LNCAP (cell line): ENCODE measurements at regions not wholly inside any gene's neighbourhood (a gene's known extent, or its start where the extent isn't known, plus 50 kb on each side); places are given as distances from the start of the nearest gene placed in this dataset.

Source experiments
- CTCF ChIP-seq: fragments of 450-650 bp; IDR thresholded peaks from 2 replicates; pipeline ENCODE4 v1.5.1; 2017; ENCODE audit warnings: mild to moderate bottlenecking

GRCh38 chr4:128468123-128468989 lies 180.7 kb upstream of the PGRMC2 start:
- no peak for TF ChIP-seq CTCF

- no peak for TF ChIP-seq CTCF
Observed at GRCh38 chr4:128465523-128465922, 177.9 kb upstream of the PGRMC2 start.

GRCh38 chr4:128463006-128463405 lies 175.4 kb upstream of the PGRMC2 start:
- no peak for TF ChIP-seq CTCF

- no peak for TF ChIP-seq CTCF
Observed at GRCh38 chr4:128462103-128462783, 174.6 kb upstream of the PGRMC2 start.

GRCh38 chr4:128461291-128462102 lies 173.9 kb upstream of the PGRMC2 start:
- no peak for TF ChIP-seq CTCF

GRCh38 chr4:128459547-128459946 lies 171.9 kb upstream of the PGRMC2 start:
- TF ChIP-seq CTCF, result no peak

- no peak for TF ChIP-seq CTCF
Observed at GRCh38 chr4:128458816-128459215, 171.2 kb upstream of the PGRMC2 start.
